ENCODE measurements at regions not wholly inside any gene's neighbourhood (a gene's known extent, or its start where the extent isn't known, plus 50 kb on each side); places are given as distances from the start of the nearest gene placed in this dataset.

DNA sequence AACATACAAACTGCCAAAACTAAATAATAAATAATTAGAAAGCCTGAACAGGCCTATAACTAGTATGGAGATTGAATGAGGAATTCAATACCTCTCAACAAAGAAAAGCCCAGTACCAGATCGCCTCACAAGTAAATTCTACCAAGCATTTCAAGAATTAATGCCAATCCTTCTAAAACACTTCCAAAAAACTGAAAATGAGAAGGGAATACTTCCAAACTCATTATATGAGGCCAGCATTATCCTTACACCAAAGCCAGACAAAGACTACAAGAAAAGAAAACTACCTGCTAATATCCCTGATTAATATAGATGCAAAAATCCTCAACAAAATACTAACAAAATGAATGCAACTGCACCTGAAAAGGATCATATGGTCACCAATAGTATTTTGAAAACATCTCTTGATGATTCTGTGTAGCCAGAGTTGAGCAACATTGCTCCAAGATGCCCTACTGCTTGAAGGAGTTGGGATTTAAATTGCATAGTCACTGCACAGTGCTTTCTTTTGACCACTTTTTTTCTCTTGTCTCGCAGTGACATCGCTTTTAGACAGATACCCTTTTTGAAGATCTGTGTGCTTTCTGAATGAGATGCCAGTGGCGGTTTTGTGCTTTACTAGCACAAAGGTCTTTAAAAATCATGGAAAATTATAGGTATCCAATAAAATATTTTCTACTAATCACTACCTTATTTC is 487.2 kb upstream of the RASGRP1 start:
- DNase-seq: no peak

- no peak for DNase-seq
These were observed 487.7 kb upstream of the RASGRP1 start for GRCh38 chr15:39052323-39052705.

DNA sequence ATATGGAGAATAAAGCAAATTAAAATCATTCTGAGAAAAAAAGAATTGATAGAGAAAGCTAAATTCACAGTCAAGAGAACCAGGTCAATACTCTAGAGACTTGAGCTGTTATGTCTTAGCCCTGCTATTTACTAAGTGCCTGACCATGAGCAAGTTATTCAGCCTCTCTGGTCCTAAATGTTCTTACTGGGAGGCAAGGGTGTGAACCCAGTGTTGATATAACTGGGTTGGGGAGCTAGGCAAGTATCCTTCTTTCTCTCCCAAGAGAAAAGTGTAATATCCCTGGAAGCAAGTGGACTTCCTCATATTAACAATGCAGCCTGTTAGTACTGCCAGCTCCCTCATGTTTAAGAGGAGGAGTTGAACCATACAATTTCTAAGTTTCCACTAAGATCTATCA is 488.9 kb upstream of the RASGRP1 start:
- DNase-seq: no peak

DNA sequence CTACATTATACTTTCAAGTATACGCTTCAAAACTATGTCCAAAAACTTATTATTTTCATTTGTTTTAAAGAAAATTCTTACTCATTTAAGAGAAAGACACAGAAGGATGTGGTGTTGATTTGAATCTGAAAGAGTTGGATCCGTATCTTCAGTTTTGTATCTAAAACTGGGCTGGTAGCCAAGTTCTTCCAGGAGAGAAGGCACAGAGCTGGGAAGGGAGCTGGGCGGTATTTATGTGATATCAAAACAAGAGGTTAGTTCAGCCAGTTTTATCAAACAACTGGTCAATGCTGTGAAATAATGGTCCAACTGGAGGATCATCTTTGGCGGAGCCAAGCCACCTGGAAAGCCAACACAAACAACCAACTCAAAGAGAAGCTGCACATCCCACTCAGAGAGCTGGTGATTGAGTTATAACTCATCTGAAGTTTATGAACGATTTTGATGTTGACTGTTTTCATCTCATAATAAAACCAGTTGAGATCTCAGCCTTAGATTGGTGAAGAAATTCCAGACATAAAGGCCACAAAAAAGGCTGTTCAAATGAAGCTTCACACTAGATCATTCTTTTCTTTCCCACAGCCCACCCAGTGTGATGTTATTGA is 489.6 kb upstream of the RASGRP1 start:
- DNase-seq: no peak

- no peak for DNase-seq
These were observed 491.7 kb upstream of the RASGRP1 start for GRCh38 chr15:39056357-39056756.

DNA sequence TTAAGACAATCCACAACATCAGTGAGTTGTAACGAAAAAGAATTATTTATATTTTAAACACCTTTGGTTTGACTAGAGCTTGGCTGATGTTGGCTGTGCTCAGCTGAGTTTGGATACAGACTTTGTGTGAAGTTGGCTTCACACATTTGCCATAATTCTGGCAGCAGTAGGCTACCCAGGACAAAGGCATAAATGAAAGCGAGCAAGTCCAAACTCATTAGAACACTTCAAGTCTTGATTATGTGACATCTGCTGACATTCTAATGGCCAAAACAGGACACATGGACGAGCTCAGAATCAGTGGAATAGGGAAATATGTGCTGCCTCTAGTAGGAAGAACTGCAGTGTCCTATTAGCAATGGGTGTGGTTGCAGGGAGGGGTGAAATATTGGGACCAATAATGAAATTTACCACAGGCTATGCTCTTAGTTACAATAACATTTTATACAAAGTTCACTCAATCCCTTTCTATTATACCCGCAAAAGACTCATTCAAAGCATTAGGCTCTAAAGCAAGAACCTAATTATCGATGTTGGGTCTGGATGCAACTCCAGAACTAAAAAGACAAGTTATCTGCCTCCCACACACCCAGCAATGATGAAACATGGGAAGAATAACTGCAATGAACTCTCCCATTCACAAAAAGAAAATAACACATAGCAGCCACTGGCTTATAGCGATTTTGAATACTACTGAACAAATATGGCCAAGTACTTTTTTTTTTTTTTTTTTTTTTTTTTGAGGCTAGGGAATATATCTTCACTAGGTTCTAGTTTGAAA is 493.9 kb upstream of the RASGRP1 start:
- no peak for DNase-seq

DNA sequence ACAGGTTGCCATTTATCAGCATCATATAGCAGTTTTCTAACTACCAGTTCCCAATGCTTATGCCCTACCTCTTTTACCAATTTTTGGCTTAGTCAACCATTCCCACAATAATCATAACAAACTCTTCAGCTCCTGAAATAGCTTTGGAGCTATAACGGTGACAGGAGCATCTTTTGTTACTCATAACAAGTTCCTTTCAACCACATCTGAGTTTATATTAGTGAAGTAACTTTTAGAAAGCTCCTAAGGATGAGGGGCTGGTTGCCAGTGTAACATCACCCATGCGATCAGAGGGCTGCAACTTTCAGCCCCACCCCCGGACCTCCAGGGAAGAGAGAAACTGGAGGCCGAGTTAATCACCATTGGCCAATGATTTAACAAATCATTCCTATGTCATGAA is 495.3 kb upstream of the RASGRP1 start:
- no peak for DNase-seq

DNA sequence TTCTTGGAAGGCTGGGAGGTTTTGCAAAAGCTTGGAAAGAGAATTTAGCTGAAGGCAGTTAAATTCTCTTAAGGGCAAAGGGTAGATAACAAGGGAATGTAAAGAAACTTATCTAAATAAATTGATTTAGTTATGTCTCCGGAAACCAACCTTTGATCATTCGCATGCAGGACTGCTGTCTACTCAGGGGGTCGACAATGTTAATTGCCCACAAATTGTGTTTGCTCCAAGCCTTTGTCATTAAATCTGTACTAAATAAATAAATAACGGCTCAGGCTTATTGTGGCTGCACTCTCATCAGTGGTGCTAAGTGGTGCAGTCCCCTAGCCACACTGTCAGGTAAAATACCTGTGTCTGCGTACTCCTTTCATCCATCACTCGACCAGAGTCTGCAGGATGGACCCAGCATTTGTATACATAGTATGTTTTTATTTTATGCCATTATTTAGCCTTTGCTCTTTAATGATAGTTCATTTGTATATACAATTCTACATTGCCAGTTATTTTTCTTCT is 497.4 kb upstream of the RASGRP1 start:
- DNase-seq: no peak

- DNase-seq: no peak
These were observed 502.1 kb upstream of the RASGRP1 start for GRCh38 chr15:39066677-39067076.

- DNase-seq: no peak
These were observed 506.4 kb upstream of the THBS1 start for GRCh38 chr15:39074341-39074985.

- no peak for DNase-seq
These were observed 505.6 kb upstream of the THBS1 start for GRCh38 chr15:39075311-39075710.

- DNase-seq: no peak
These were observed 505.0 kb upstream of the THBS1 start for GRCh38 chr15:39075756-39076341.

DNA sequence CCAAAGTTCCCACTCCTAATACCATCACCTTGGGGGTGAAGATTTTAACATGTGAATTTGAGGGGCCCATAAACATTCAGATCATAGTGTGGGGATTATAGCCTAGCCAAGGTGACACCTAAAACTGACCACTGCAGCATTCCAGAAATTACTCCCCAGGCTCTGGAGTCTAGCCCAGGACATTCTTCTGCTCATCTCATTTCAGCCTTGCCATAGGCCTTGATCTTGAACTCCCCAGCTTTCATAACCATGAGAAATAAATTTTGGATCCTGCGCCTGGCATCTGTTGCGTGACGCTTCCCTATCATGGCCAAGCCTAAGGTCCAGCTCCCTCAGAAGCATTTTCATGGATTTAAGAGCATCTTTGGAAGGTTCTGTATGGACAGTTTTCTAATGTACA is 502.9 kb upstream of the THBS1 start:
- DNase-seq: no peak

- no peak for DNase-seq
These were observed 501.5 kb upstream of the THBS1 start for GRCh38 chr15:39079296-39079847.

GRCh38 chr15:39083213-39083612 is 497.7 kb upstream of the THBS1 start:
- DNase-seq: no peak

DNA sequence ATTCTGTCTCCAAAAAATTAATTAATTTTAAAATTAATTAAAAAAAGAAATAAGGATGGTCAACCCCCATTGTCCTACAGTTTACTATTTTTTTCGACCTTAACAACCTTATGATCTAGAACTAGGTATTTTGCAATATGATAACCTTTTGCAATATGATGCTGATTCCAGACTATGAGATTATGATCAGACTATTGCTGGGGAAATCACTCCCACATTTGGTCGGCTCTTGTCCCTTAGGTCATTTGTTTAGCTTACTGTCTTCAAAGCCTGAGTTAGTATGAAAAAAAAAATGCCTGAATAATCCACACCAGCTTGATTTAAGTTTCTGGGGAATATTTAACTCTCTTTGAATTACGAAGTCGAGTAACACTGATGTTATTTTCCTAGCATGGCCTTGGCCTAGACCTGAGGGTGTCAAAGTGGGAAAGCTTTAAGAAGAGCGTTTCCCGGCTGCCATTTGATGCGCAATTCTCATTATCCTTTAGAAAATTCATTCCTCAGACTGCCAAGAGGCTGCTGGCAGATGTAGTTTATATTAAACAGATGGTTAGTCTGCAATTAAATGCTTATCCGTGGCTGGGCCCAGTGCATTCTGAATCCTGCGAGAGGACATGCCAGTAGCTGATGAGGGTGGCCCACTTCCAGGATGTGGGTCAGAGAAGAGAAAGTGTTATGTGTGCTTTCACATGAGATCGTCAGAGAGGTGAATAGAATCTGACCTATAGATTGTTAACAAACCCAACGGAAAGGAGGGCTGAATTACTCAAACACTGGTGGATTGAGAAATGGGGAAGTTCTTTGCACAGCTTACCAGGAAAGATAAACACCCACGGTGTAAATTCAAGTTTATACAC is 496.0 kb upstream of the THBS1 start:
- no peak for DNase-seq

- DNase-seq: no peak
These were observed 494.2 kb upstream of the THBS1 start for GRCh38 chr15:39086641-39087040.

GRCh38 chr15:39088156-39088555 is 492.7 kb upstream of the THBS1 start:
- DNase-seq: no peak

GRCh38 chr15:39092354-39092753 is 488.5 kb upstream of the THBS1 start:
- DNase-seq: no peak

DNA sequence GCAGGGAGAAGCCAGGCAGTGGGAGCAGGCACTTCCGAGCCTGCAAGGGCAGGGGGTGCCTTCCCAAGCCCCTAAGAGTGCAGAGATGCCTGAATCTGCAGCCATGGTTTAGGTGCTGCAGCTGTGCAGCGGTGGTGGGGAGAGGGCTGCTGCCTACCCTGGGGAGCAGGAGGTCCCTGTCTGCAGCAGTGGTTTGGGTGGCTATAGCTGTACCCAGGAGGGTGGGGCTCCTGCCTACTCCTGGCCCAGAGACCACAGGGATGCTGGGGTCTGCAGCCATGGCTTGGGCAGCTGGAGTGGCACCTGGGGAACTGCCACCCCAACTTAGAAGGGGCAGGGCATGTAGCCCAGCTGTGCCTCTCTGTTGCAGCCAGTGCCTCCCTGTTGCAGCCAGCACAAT is 488.1 kb upstream of the THBS1 start:
- DNase-seq: no peak

- no peak for DNase-seq
These were observed 486.8 kb upstream of the THBS1 start for GRCh38 chr15:39094116-39094515.
